HG02943 (cell line): ENCODE measurements at regions not wholly inside any gene's neighbourhood (a gene's known extent, or its start where the extent isn't known, plus 50 kb on each side); places are given as distances from the start of the nearest gene placed in this dataset.
"Not testable (repeated sequence)": the region's sequence is repeated elsewhere in the genome, so short reads cannot be mapped to it uniquely, and the experiment has no call there.

Experiments
- ATAC-seq: cut with Tn5 transposase; IDR thresholded peaks from one replicate; pipeline ENCODE4 v1.9.1; 2021; ENCODE audit warnings: mild to moderate bottlenecking, low read depth, moderate library complexity; ENCODE audit not compliant: unreplicated experiment

- ATAC-seq, result no peak
These were observed 431.8 kb upstream of the DIPK2B start for GRCh38 chrX:45632506-45632905.

DNA sequence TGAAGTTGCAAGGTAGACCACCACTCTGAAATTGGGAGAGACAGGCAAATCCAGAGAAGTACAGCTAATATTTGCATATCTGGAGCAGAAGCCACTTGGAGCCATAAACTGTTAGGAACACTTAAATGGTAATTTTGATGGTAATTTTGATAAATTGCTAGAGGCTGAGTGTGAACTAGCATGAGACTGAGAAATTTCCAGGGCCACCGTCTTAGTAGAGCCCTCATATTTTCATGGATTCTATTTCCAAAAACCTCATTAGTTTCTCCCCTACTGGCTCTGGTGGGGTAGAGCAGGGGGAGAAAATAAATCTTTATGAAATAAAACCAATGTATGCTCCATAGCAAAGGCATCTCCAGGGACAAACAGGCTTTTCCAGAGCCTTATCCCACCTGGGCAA is 429.4 kb upstream of the DIPK2B start:
- no peak for ATAC-seq

DNA sequence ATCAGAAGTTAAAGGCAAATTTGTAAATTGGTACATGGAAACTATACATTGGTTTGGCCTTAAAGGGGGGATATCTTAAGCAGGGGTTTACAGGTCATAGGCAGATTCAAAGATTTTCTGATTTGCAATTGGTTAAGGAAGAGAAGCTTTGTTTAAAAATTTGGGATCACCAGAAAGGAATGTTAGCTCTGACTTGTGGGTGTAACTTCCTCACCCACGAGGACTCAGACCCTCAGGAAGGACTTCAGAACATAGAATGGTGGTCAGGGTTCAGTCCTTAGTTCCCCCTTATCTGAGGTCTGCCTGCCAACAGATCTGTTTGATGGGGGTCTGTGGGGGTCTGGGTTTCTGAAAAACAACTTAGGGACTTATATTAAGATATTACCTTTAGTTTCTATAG is 427.4 kb upstream of the DIPK2B start:
- no peak for ATAC-seq

DNA sequence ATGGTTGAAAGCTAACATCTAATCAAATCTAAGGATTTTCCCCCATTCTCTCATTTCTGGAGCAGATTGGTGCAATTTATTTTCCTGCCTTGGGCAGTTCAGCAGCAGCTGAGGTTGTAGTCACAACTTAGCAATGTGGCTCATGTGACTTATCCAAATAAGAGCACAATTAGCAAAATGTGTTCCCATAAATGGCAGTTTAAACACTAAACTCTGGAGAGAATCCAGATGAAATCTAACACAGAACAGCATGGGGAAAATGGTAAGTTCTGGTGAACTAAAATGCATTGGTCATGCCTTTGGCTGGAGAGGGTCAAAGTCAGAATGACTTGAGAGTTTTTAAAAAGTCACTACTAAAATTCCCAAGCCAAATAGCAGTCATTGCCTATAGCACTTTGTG is 422.6 kb upstream of the DIPK2B start:
- no peak for ATAC-seq

GRCh38 chrX:45622538-45622937 is 421.9 kb upstream of the DIPK2B start:
- ATAC-seq, result no peak

DNA sequence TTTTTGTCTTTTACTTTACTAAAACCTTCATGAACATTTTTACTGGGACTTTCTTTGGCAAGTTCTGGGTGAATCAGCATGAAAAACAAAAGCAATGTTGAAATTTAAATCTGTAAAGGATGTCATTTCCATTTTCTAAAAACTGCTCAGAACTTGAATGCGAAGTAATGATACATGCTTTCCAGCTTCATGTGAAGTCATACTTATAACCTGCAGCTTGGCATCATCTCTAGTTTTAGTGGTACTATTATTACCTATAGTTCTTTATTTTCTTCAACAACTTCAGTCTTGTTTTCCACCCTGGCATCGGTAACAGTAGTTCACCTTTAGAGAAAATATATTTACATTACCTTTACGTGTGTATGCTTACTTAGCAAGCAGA is 421.4 kb upstream of the DIPK2B start:
- ATAC-seq, result no peak

GRCh38 chrX:45621376-45622041 is 420.8 kb upstream of the DIPK2B start:
- ATAC-seq, result no peak

DNA sequence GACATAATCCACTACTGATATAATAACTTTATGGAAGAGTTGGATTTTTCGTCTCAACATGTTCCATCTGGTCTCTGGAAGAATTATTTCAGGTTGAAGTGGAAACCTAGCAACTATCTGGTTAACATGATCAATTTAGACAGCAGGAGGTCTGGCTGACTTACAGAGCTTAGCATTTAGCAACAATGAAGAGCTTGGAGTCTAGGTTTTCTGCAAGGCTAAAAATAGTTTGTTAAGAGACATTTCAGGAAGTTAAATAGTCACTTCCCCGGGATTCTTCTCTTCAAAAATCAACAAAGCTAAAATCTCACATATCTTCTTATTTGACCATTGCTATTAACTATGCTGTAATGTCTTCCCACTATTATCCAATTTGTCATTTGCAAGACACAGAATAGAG is 418.6 kb upstream of the DIPK2B start:
- ATAC-seq, result no peak

DNA sequence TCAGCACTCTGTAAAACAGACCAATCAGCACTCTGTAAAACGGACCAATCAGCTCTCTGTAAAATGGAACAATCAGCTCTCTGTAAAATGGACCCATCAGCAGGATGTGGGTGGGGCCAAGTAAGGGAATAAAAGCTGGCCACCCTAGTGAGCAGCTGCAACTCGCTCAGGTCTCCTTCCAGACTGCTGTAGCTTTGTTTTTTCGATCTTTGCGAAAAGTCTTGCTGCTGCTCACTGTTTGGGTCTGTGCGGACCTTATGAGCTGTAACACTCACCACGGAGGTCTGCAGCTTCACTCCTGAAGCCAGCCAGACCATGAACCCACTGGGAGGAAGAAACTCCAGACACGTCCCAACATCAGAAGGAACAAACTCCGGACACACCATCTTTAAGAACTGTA is 414.9 kb upstream of the DIPK2B start:
- ATAC-seq, result not testable (repeated sequence)

- no peak for ATAC-seq
These were observed 414.2 kb upstream of the DIPK2B start for GRCh38 chrX:45614853-45615252.

DNA sequence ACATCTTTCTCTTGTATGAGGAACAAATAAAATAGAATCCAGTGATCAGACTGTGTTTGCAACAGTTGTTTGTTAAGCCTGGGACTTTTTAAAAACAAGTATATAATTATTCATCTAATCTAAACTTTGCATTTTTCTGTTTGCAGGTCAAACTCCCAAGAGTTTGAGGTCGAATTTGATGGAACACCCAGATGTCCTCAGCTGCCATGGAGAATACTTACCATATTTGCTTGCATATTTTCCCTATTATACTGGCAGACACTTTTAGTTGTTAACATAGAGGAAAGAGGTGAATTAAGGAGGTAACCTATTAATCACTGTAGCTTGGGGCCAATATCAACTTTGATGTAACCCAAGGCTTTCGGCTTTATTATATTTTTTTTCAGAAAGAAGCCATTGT is 401.5 kb upstream of the DIPK2B start:
- no peak for ATAC-seq

- no peak for ATAC-seq
These were observed 400.4 kb upstream of the DIPK2B start for GRCh38 chrX:45601052-45601451.

GRCh38 chrX:45598861-45599260 is 398.2 kb upstream of the DIPK2B start:
- ATAC-seq, result no peak

- no peak for ATAC-seq
These were observed 395.6 kb upstream of the DIPK2B start for GRCh38 chrX:45596188-45596808.

GRCh38 chrX:45592101-45592500 is 391.4 kb upstream of the DIPK2B start:
- ATAC-seq, result no peak

DNA sequence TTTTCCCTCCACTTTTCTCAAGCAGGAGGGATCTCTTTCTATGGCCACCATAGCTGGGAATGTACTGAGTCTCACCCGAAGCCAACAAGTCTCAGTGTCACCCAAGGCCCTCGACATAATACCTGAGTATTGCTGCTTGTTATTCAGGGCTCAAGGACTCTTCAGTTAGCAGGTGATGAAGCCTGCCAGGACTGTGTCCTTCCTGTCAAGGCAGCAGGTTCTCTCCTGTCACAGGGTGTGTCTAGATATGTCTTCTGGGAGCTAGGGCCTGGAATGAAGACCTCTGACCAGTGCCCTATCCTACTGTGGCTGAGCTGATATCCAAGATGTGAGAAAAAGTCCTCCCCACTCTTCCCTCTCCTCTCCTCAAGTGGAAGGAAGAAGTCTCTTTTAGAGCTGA is 391.0 kb upstream of the DIPK2B start:
- no peak for ATAC-seq

DNA sequence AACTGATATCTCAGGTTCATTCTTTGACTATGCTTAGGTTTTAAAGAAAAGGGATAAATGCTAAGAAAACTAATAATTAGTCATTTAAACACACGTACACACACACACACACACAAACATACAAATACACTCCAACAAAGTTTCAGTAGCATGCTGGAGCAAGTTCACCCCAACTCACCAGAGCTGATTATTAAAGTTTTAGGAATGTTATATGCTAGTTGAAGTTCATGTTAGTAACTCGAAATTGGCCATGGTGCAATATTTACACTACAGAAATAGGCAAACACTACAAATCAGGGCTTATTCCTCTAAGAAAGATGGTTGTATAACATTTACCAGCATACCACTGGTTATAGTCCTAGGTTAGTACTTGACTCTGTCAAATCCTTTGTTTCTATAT is 384.0 kb upstream of the DIPK2B start:
- ATAC-seq, result no peak

DNA sequence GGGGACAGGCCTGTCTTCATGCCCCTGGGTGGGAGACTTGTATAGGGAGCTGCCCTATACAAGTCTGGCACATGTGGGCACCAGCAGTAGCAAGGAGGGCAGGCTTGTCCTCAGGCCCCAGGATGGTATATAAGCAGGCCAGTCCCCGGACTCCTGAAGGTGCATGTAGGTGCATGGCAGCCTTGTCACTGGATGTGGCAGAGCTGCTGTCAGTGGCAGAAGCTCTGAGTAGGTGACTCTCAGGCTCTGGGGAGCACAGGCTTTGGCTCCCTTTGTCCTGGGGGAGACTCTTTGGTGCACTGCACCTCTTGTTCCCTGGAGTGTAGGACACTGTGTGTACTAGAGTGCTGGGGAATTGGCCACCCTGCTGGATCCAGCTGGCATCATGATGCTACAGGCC is 376.7 kb upstream of the DIPK2B start:
- ATAC-seq, result no peak

- ATAC-seq, result no peak
These were observed 370.8 kb upstream of the DIPK2B start for GRCh38 chrX:45571453-45571852.

DNA sequence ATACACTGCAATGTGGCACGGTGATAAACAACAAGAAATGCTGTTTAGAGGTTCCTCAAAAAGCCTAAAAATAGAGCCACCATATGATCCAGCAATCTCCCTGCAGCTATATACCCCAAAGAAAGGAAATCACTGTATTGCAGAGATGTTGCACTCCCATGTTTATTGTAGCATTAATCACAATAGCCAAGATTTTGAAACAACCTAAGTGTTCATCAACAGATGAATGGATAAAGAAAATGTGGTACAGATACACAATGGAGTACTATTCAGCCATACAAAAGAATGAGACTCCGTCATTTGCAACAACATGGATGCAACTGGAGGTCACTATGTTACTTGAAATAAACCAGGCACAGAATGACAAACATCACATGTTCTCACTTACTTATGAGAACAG is 365.8 kb upstream of the DIPK2B start:
- no peak for ATAC-seq

- no peak for ATAC-seq
These were observed 356.7 kb upstream of the DIPK2B start for GRCh38 chrX:45557387-45557786.

DNA sequence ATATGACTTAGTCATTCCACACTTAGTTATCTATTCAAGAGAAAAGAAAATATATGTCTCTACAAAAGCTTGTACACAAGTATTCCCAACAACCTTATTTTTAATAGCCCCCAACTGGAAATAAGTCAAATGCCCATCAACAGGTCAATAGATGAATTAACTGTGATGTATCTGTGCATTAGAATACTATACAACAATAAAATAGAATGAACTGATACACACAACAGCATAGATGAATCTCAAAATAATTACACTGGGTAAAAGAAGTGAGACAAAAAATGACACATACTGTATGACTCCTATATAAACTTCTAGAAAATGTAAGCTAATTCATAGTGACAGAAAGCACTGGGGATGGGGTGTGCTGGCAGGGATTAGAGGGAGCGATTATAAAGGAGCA is 354.1 kb upstream of the DIPK2B start:
- no peak for ATAC-seq

GRCh38 chrX:45553417-45553816 is 352.7 kb upstream of the DIPK2B start:
- no peak for ATAC-seq
